Central memory CD8-positive, alpha-beta T cell (primary cell): ENCODE measurements at regions not wholly inside any gene's neighbourhood (a gene's known extent, or its start where the extent isn't known, plus 50 kb on each side); places are given as distances from the start of the nearest gene placed in this dataset.

Source experiments
- ATAC-seq: fragments of 150-1000 bp; cut with Tn5 transposase; replicated peaks from 2 replicates; pipeline ENCODE4 v1.10.0; 2022; ENCODE audit warnings: mild to moderate bottlenecking, moderate FRiP score, moderate number of reproducible peaks; ENCODE audit not compliant: poor library complexity, severe bottlenecking; ENCODE audit errors: extremely low read depth
- DNase-seq, 2 donors: peaks; one replicate each; pipeline ENCODE4 v3.0.0; 2021; ENCODE audit warnings: low spot score in 2 of 2
- H3K27ac Mint-ChIP-seq: one replicate; pipeline ENCODE4 v1.8.0; 2022; ENCODE audit warnings: low read depth, mild to moderate bottlenecking, moderate library complexity, mixed read lengths
- H3K27me3 Mint-ChIP-seq: one replicate; pipeline ENCODE4 v1.8.0; 2022; ENCODE audit warnings: mixed read lengths
- H3K36me3 Mint-ChIP-seq: one replicate; pipeline ENCODE4 v1.8.0; 2022; ENCODE audit warnings: mild to moderate bottlenecking, moderate library complexity, mixed read lengths; ENCODE audit not compliant: insufficient read depth
- H3K4me1 Mint-ChIP-seq: one replicate; pipeline ENCODE4 v1.8.0; 2022; ENCODE audit warnings: mixed read lengths
- H3K4me3 Mint-ChIP-seq: one replicate; pipeline ENCODE4 v1.8.0; 2022; ENCODE audit warnings: mild to moderate bottlenecking, moderate library complexity, mixed read lengths
- H3K9me3 Mint-ChIP-seq: one replicate; pipeline ENCODE4 v1.8.0; 2022; ENCODE audit warnings: mixed read lengths

DNA sequence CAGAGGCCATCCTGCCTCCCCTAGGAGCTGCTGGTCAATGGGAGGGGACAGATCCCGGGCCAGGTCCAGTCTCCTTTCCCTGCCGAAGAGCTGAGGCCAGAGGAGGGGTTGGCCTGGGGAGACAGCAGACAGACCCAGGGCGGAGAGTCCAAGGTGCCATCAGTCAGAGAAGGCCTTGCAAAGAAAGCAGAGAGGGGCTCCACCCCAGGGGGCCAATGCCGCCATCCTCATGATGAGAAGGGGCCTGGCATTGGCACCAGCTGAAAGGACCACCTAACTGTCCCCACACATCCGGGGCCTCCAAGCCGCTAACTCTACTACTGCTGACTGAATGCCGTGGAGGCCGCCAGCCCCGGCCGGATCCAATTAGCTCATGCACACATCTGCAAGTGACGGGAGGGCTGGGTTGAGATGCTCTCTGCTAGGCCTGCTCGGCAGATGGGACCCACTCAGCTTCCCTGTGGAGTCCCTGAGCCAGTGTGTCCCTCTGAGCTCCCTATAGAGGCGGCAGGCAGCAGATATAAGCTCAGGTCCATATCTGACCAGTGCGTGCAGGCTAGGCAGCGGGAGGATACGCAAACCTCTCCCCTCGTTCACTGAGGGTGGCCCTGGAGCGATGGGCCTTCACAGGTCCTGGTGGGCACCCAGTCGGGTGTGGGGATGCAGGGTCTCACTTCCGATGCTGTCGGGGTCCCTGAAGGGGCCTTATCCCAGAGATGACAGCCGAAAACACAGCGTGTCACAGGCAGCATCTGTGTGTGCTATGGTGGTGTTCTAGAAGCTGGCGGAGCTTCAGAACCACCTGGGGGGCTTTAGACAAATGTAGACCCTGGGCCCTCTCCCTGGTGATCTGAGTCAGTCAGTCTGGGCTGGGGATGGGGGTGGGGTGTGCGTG, 183.9 kb downstream of the CTTN start:
- Mint-ChIP-seq H3K4me1 (no peaks in the 10 kb centered on the region), H3K27ac (no peak overlapping the region), H3K36me3 (no peaks in the 10 kb centered on the region), H3K27me3 (peaks cover 32% of the 10 kb centered on the region), H3K9me3 (no peaks in the 10 kb centered on the region), H3K4me3 (no peak overlapping the region)
- ATAC-seq (no peak), DNase-seq (no peak)

DNA sequence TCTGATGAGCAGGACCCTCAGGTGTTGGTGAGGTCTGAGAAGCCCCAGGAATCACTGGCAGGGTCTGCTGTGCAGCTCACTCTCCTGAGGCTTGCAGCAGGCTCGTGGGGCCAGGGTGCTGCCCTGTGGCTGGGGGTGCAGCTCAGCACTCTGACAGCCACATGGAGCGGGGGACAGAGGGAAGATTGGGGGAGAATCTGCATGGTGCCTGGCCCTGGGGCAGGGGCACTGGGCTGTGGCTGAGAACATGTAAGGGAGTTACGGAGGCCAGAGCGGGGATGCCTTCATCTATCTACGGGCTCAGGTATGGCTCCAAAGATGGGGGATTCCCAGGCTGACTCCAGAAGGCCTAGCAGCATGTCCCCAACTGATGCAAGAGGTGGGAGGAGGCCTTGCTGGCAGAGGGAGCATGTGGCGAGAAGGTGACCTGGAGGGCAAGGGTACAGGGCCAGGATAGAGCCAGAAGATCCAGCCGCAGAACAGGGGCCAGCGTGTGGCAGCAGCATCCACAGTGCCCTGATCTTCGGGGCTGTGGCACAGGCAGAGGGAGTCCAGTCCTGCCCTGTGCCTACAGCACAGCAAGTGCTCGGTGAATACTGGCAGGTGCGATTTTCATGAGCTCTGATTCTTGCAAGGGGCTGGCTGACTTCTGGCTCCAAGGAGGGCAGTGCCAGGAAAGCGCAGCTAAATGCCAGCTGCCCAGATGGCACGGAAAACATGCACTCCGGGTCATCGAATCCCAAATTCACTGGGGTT, 184.7 kb downstream of the CTTN start:
- no peaks in the 10 kb centered on the region for H3K36me3 Mint-ChIP-seq
- H3K4me3 Mint-ChIP-seq = no peak overlapping the region
- H3K9me3 Mint-ChIP-seq = no peaks in the 10 kb centered on the region
- no peaks in the 10 kb centered on the region for H3K4me1 Mint-ChIP-seq
- no peak overlapping the region for H3K27ac Mint-ChIP-seq
- ATAC-seq (no peak), DNase-seq (no peak)
- H3K27me3 Mint-ChIP-seq = peaks cover 34% of the 10 kb centered on the region

DNA sequence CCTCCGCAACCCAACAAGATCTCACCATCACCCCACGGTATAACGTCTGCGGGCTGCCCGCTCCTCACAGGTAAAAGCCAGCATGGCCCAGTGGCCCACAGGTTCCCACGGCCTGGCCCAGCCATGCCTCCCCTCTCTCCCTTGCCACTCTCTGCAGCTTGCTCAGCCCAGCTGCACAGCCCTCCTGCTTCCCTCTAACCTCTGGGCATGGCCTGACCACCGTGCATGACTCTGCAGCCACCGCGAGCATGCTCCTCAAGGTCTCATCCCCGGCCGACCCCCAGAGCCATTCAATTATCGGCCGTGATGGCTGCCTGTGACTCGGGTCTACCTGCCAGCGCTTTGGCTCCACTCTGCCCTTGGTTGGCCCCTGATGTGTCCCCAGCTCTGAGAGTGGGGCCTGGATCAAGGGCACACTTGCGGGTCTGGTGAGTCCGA, 185.5 kb downstream of the CTTN start:
- no peaks in the 10 kb centered on the region for H3K9me3 Mint-ChIP-seq
- no peak for ATAC-seq
- H3K27ac Mint-ChIP-seq = no peak overlapping the region
- DNase-seq = no peak
- H3K4me3 Mint-ChIP-seq = no peak overlapping the region
- H3K4me1 Mint-ChIP-seq = no peaks in the 10 kb centered on the region
- no peaks in the 10 kb centered on the region for H3K36me3 Mint-ChIP-seq
- peaks cover 34% of the 10 kb centered on the region for H3K27me3 Mint-ChIP-seq

- peaks cover 40% of the 10 kb centered on the region for H3K27me3 Mint-ChIP-seq
- no peaks in the 10 kb centered on the region for H3K36me3 Mint-ChIP-seq
- H3K27ac Mint-ChIP-seq = no peak overlapping the region
- DNase-seq (no peak), ATAC-seq (no peak)
- no peaks in the 10 kb centered on the region for H3K9me3 Mint-ChIP-seq
- no peak overlapping the region for H3K4me3 Mint-ChIP-seq
- peaks cover 4% of the 10 kb centered on the region for H3K4me1 Mint-ChIP-seq
These were observed 186.3 kb downstream of the CTTN start for GRCh38 chr11:70584498-70585235.

DNA sequence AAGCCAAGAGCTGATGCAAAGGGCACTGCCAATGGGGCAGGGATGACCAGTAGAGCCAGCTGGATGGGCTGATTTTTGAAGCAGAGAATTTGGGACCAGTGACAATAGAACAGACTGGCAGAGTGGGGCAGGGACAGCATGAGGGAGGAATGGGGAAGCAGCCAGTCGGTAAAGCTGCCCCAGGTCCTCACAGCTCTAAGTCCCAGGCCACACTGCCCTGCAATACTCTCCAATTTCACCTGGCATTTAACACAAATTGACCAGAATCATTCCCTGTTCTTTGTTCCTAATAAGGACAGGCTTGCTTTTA, 186.9 kb downstream of the CTTN start:
- Mint-ChIP-seq H3K27ac (no peak overlapping the region), H3K27me3 (peaks cover 43% of the 10 kb centered on the region), H3K36me3 (no peaks in the 10 kb centered on the region), H3K4me1 (peaks cover 6% of the 10 kb centered on the region), H3K4me3 (no peak overlapping the region), H3K9me3 (no peaks in the 10 kb centered on the region)
- DNase-seq (no peak), ATAC-seq (no peak)

DNA sequence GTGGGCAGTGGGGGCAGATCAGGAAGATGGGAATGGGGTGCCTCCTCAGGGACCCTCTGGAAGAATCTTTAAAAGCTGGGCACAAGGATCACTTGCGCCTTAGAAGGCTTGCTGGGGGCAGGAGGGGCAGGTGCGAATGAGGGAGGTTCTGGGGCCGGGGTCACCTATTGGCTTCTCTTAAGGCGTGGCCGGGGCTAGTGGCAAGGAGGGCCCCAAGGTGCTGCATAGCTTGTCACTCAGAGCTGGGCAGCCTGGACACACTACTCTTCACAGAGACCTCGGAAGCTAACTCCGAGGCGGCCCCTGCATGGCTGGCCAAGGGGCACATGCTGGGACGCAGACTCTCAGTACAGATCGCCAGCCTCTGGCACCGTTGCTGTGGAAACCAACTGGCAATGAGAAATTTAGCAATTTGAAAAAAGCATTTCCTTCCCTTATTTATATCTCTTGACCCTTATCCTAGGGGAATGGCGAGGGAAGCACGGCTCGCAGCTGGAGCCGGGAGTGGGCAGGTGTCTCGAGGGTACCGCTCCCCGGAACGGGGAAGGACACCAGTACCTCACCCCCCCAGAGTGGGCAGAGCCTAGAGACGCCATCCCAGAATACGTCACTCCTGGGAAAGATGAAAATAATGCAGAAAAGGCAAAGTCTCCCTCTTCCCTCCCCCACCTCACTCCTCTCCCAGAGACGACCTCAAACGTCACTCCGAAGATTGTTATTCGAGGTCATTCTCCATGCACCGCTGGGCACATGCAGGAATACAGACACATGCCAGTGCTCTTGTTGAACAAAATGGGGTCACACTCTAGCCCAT, 188.1 kb downstream of the CTTN start:
- peaks cover 13% of the 10 kb centered on the region for H3K4me1 Mint-ChIP-seq
- H3K27ac Mint-ChIP-seq = no peak overlapping the region
- ATAC-seq = no peak

GRCh38 chr11:70587075-70587389, 188.7 kb downstream of the CTTN start:
- Mint-ChIP-seq H3K4me1 (peaks cover 13% of the 10 kb centered on the region), H3K9me3 (no peaks in the 10 kb centered on the region), H3K36me3 (no peaks in the 10 kb centered on the region), H3K27me3 (peaks cover 53% of the 10 kb centered on the region), H3K27ac (no peak overlapping the region), H3K4me3 (no peak overlapping the region)
- no peak for DNase-seq
- no peak for ATAC-seq

More for the DNA sequence above, 188.1 kb downstream of the CTTN start:
- Mint-ChIP-seq H3K9me3 (no peaks in the 10 kb centered on the region), H3K36me3 (no peaks in the 10 kb centered on the region), H3K27me3 (peaks cover 52% of the 10 kb centered on the region), H3K4me3 (no peak overlapping the region)
- no peak for DNase-seq

DNA sequence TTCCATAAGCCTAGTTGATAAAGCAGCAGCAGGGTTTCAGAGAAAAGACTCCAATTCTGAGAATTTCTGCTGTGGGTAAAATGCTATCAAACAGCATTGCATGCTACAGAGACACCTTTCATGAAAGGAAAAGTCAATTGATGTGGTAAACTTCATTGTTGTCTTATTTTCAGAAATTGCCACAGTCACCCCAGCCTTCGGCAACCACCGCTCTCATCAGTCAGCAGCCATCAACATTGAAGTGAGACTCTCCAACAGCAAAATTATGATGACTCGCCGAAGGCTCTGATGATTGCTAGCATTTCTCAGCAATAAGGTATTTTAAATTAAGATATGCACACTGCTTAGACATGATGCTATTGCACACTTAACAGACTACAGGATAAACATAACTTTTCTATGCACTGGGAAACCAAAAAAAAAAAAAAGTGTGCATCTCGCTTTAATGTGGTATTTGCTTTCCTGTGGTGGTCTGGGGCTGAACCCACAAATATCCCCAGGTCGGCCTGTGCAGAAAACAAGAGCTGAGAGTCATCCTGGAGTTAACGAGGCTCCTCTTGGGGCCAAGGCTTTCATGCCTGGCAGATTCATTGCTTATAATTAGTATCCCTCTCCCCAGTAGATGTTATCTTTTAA, 192.1 kb downstream of the CTTN start:
- DNase-seq = no peak
- Mint-ChIP-seq H3K27ac (no peak overlapping the region), H3K9me3 (no peaks in the 10 kb centered on the region), H3K4me3 (no peak overlapping the region), H3K36me3 (no peaks in the 10 kb centered on the region), H3K4me1 (peaks cover 13% of the 10 kb centered on the region), H3K27me3 (peaks cover 36% of the 10 kb centered on the region)
- no peak for ATAC-seq

DNA sequence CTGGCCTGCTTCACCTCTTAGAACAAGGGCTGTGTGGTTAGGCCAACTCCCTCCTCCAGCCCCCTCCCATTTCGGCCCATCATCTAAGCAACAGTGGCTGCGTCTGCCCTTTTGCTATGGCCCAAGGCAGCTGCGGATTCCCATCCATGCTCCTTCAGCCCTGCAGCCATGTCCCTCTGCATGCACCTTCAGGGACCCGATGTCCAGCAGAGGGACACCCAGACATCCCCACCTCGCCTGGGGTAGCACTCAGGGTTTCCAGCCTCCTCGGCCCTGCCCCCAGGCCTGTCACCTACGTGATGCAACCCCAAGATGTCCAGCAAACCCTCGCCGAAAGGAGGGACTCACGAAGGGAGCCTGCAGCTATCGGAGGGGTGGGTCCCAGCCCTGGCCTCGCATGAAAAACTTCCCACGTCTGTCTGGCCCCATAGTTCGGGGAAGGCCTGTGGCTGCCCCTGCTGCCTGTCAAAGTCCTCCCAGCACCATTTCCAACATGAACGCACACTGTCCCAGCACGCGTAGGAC, 194.4 kb downstream of the CTTN start:
- DNase-seq (no peak), ATAC-seq (no peak)
- Mint-ChIP-seq H3K27ac (no peak overlapping the region), H3K27me3 (peaks cover 35% of the 10 kb centered on the region), H3K4me3 (no peak overlapping the region), H3K4me1 (peaks cover 13% of the 10 kb centered on the region), H3K36me3 (no peaks in the 10 kb centered on the region), H3K9me3 (no peaks in the 10 kb centered on the region)

GRCh38 chr11:70593446-70593983, 195.2 kb downstream of the CTTN start:
- ATAC-seq (no peak), DNase-seq (no peak)
- H3K4me1 Mint-ChIP-seq = peaks cover 13% of the 10 kb centered on the region
- H3K4me3 Mint-ChIP-seq = no peak overlapping the region
- H3K9me3 Mint-ChIP-seq = no peaks in the 10 kb centered on the region
- no peaks in the 10 kb centered on the region for H3K36me3 Mint-ChIP-seq
- H3K27ac Mint-ChIP-seq = no peak overlapping the region
- peaks cover 43% of the 10 kb centered on the region for H3K27me3 Mint-ChIP-seq

DNA sequence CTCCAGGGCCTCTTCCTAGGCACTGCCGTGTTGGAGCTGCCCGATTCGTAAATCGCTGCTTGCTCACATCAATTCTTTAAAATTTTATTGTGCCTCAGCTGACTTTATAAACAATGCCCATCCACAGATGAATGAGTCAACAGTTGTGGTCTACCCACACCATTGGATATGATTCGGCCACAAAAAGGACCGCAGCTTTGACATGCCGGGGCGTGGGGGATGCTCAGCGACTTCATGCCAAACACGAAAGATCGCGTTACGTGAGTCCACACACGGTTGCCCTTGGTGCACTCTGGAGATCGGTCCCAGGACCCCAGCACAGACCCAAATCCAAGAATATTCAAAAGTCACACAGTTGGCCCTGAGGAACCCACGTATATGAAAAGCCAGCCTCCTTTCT, 195.7 kb downstream of the CTTN start:
- ATAC-seq (no peak), DNase-seq (no peak)
- Mint-ChIP-seq H3K9me3 (no peaks in the 10 kb centered on the region), H3K27ac (no peak overlapping the region), H3K4me1 (peaks cover 13% of the 10 kb centered on the region), H3K27me3 (peaks cover 43% of the 10 kb centered on the region), H3K36me3 (no peaks in the 10 kb centered on the region), H3K4me3 (no peak overlapping the region)
